Mammary epithelial cell (primary cell): ENCODE measurements at regions not wholly inside any gene's neighbourhood (a gene's known extent, or its start where the extent isn't known, plus 50 kb on each side); places are given as distances from the start of the nearest gene placed in this dataset.

Experiments
- CTCF ChIP-seq, 2 donors: IDR thresholded peaks in 1 of 2; conservative IDR thresholded peaks in 1 of 2; 2 replicates each; pipeline ENCODE4 v1.5.1; 2011 to 2012; ENCODE audit warnings: inconsistent platforms in 2 of 2, low read length in 2 of 2, mild to moderate bottlenecking in 2 of 2, control low read depth in 1 of 2, low read depth in 1 of 2; ENCODE audit not compliant: insufficient read depth in 1 of 2; ENCODE audit errors: extremely low read depth in 1 of 2
- EZH2 ChIP-seq: IDR thresholded peaks from 2 replicates; pipeline ENCODE4 v1.6.1; 2012; ENCODE audit warnings: low read length, inconsistent platforms, borderline replicate concordance

- TF ChIP-seq CTCF (conservative IDR thresholded peaks at IDR 0.05 in 1 of 2, IDR thresholded peaks at IDR 0.05 in 1 of 2; ENCODE audit: extremely low read depth in 1 of 2, insufficient read depth in 1 of 2, low read depth in 1 of 2, low read length in 2 of 2) = no peak
- TF ChIP-seq EZH2 = no peak
Observed at GRCh38 chr1:19552291-19553010, 67.1 kb upstream of the CAPZB start.
